HG03460 (cell line): ENCODE measurements at regions not wholly inside any gene's neighbourhood (a gene's known extent, or its start where the extent isn't known, plus 50 kb on each side); places are given as distances from the start of the nearest gene placed in this dataset.

Experiments
- ATAC-seq: cut with Tn5 transposase; IDR thresholded peaks from one replicate; pipeline ENCODE4 v1.9.1; 2021; ENCODE audit not compliant: unreplicated experiment

DNA sequence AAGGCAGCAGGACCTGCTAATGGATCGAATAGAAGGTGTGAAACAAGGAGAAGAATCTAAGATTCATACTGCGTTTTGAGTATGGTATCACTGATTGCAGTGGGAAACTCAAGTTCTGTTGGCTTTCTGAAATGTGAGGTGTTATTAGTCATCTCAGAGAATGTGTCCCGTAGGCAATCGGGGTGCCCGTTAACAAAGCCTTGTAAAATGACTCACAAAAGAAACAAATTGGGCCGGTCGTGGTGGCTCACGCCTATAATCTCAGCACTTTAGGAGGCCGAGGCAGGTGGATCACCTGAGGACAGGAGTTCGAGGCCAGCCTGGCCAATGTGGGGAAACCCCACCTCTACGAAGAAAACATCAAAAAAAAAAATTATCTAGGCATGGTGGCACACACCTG, 118.2 kb upstream of the C7orf33 start:
- ATAC-seq, result no peak

GRCh38 chr7:148473703-148474480, 116.7 kb upstream of the C7orf33 start:
- no peak for ATAC-seq

GRCh38 chr7:148474481-148475025, 116.0 kb upstream of the C7orf33 start:
- no peak for ATAC-seq

DNA sequence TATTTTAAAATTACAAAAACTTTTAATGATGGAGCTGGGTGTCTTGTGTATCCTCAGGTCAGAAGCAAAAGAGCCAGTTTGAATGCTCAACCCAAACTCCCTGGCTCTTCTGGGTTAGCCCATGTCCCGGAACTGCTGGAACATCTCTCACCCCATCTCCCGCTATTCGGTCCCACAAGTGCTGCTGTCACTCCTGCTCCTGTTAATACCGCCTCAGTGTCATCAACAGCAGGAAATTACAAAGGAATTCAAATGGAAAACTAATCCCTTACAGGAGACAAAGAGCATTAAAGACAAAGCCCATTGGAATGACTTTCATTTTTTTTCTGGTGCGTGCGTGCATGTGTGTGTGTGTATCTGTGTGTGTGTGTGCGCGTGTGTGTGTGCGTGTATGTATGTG, 112.0 kb upstream of the C7orf33 start:
- no peak for ATAC-seq

- ATAC-seq, result no peak
Measured at GRCh38 chr7:148480479-148481146, 110.0 kb upstream of the C7orf33 start.

DNA sequence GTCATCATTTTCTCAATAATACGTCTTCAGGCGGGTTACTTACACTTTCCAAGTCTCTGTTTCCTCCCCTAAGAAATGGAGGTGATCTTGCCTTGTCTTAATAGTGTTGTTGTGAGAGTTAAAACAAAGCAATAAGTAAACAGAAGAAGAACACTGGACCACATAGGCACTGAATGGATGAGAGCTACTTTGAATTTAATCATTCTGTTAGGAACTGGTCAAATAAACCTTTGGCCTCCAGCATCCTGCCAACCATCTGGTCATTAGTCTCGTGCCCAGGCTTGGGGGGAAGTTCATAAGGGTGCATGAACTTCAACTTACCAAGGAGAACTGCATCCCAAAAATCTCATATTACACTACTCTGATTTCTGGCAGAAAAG, 109.4 kb upstream of the C7orf33 start:
- no peak for ATAC-seq

DNA sequence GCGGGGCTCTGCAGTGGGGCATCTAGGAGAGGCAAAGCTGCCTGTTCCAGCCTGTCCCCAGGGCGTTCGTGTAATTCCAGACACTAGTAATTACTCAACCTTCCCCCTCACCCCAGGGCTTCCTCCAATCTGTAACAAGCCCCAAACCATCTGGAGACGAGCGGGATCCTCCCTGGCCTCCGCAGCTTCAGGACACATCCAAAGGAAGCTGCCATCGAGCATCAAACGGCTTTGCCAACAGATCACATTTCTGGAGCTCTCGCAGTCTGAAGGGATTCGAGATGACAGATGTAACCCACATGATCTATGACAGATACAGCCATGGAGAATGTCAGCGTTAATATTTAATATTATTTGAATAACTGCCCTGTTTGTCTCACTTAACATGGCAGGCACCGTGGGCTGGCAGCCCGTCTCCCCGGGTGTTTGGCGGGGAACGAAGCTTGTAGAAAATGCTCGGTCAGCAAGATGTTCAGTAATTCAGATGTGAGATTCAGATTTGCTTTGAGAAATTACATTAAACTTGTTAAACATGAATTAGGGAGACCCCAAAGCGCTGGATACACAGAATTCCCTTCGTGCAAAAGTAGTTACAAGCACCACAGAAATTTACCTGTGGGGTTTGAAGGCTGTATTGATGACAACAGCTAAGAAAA, 108.5 kb upstream of the C7orf33 start:
- ATAC-seq, result no peak

GRCh38 chr7:148483515-148484308, 106.9 kb upstream of the C7orf33 start:
- ATAC-seq, result no peak

- ATAC-seq, result no peak
Measured at GRCh38 chr7:148484486-148484885, 106.1 kb upstream of the C7orf33 start.

DNA sequence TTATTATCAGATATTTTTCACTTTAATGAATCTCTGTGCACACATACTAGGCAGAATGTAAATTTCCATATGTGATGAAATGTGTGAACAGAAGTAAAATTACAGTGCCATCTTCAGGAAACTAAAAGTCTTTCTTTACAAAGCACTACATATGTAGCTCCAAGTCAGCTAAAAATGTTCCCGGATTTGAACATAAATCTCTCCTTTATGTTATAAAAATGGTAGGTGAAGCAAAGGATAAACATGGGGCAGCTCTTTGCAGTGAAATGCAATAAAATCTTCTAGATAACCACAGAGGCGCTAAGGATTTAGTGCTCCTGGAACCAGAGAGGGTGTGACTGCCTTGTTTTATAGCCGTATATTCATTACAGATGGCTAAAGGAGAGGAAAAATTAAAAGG, 104.9 kb upstream of the C7orf33 start:
- no peak for ATAC-seq

DNA sequence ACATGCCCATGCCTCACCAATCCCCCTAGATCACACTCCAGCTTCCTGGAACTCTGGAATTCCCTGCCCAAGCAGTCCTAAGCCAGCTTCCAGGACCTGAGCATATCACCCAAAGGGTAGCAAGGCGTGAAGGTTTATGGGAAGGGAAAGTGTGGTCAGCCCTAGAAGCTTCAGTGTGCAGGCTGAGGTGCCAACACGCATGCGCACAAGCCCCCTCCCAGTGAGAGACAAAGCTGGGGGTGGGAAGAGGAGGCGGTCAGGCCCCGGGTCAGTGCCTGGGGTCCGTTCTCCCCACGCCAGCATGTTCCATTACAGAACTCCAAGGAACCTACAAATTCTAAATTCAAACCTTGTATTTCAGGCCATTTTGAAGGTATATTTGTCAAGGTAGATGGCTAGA, 103.6 kb upstream of the C7orf33 start:
- no peak for ATAC-seq

GRCh38 chr7:148487912-148488311, 102.7 kb upstream of the C7orf33 start:
- ATAC-seq, result no peak

GRCh38 chr7:148489678-148490077, 100.9 kb upstream of the C7orf33 start:
- ATAC-seq, result no peak

- no peak for ATAC-seq
Measured at GRCh38 chr7:148492157-148492860, 98.3 kb upstream of the C7orf33 start.

- no peak for ATAC-seq
Measured at GRCh38 chr7:148495605-148496004, 95.0 kb upstream of the C7orf33 start.

GRCh38 chr7:148500978-148501377, 89.6 kb upstream of the C7orf33 start:
- no peak for ATAC-seq

- no peak for ATAC-seq
Measured at GRCh38 chr7:148503900-148504487, 86.6 kb upstream of the C7orf33 start.

DNA sequence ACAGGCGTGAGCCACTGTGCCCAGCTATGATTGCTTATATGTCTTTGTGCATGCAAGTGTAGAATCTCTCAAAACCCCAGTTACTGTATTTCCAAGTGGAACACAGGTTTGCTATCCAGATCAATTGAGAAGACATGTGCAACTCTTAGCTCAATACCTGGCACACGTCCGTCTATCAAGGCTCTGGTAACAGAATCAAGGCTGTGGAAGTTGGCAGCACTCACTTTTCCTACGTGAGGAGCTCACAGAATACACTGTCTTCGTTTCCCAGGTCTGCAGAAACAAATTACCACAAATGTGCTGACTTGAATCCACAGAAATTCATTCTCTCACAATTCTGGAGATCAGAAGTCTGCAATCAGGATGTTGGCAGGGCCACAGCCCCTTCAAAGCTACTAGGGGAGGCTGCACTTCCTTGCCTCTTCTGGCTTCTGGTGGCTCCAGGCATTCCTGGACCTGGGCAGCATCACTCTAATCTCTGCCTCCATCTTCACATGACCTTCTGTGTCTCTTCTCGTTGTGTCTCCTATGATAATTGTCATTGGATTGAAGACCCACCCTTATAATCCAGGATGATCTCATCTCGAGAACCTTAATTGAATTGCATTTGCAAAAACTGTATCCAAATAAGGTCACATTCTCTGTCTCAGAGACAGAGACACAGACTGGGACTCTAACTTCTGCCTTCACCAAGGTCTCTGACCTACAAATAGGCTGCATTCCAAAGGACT, 84.8 kb upstream of the C7orf33 start:
- no peak for ATAC-seq

GRCh38 chr7:148507064-148507573, 83.4 kb upstream of the C7orf33 start:
- ATAC-seq, result peak; percentile 98
